ENCODE measurements at regions not wholly inside any gene's neighbourhood (a gene's known extent, or its start where the extent isn't known, plus 50 kb on each side); places are given as distances from the start of the nearest gene placed in this dataset.

GRCh38 chr11:29183301-29183700 lies 833.5 kb downstream of the KCNA4 start:
- no peak for TF ChIP-seq CTCF (IDR thresholded peaks at IDR 0.05)

GRCh38 chr11:29173660-29174062 lies 843.2 kb downstream of the KCNA4 start:
- Mint-ChIP-seq H3K4me1 (no peaks in the 10 kb centered on the region), H3K4me3 (no peak overlapping the region), H3K9me3 (no peaks in the 10 kb centered on the region), H3K27ac (no peak overlapping the region), H3K36me3 (ENCODE audit: low read depth) (no peaks in the 10 kb centered on the region), H3K27me3 (ENCODE audit: low read depth, poor library complexity) (no peaks in the 10 kb centered on the region)
- no peak for TF ChIP-seq CTCF (IDR thresholded peaks at IDR 0.05)
- no peak for DNase-seq

More at GRCh38 chr11:29183301-29183700, 833.5 kb downstream of the KCNA4 start:
- H3K27me3 Mint-ChIP-seq (ENCODE audit: low read depth, poor library complexity) = peaks cover 11% of the 10 kb centered on the region
- H3K4me3 Mint-ChIP-seq = no peak overlapping the region
- H3K9me3 Mint-ChIP-seq = peaks cover 5% of the 10 kb centered on the region
- DNase-seq = no peak
- H3K36me3 Mint-ChIP-seq (ENCODE audit: low read depth) = no peaks in the 10 kb centered on the region
- no peak overlapping the region for H3K27ac Mint-ChIP-seq
- H3K4me1 Mint-ChIP-seq = no peaks in the 10 kb centered on the region

- no peaks in the 10 kb centered on the region for H3K27me3 Mint-ChIP-seq (ENCODE audit: low read depth, poor library complexity)
- H3K27ac Mint-ChIP-seq = no peak overlapping the region
- TF ChIP-seq CTCF (IDR thresholded peaks at IDR 0.05) = no peak
- no peak overlapping the region for H3K4me3 Mint-ChIP-seq
- H3K9me3 Mint-ChIP-seq = no peaks in the 10 kb centered on the region
- no peaks in the 10 kb centered on the region for H3K36me3 Mint-ChIP-seq (ENCODE audit: low read depth)
- H3K4me1 Mint-ChIP-seq = no peaks in the 10 kb centered on the region
- no peak for DNase-seq
Observed at GRCh38 chr11:29171360-29171950, 845.4 kb downstream of the KCNA4 start.

GRCh38 chr11:29166306-29166705 lies 850.5 kb downstream of the KCNA4 start:
- DNase-seq = no peak
- Mint-ChIP-seq H3K36me3 (ENCODE audit: low read depth) (no peaks in the 10 kb centered on the region), H3K4me3 (no peak overlapping the region), H3K4me1 (no peaks in the 10 kb centered on the region), H3K27ac (no peak overlapping the region), H3K27me3 (ENCODE audit: low read depth, poor library complexity) (no peaks in the 10 kb centered on the region), H3K9me3 (no peaks in the 10 kb centered on the region)
- TF ChIP-seq CTCF (IDR thresholded peaks at IDR 0.05) = no peak

- no peaks in the 10 kb centered on the region for H3K27me3 Mint-ChIP-seq (ENCODE audit: low read depth, poor library complexity)
- no peaks in the 10 kb centered on the region for H3K9me3 Mint-ChIP-seq
- no peak overlapping the region for H3K4me3 Mint-ChIP-seq
- no peak overlapping the region for H3K27ac Mint-ChIP-seq
- H3K4me1 Mint-ChIP-seq = peaks cover 5% of the 10 kb centered on the region
- no peak for TF ChIP-seq CTCF (IDR thresholded peaks at IDR 0.05)
- no peaks in the 10 kb centered on the region for H3K36me3 Mint-ChIP-seq (ENCODE audit: low read depth)
- no peak for DNase-seq
Observed at GRCh38 chr11:29163231-29163630, 853.6 kb downstream of the KCNA4 start.

- DNase-seq = no peak
- no peaks in the 10 kb centered on the region for H3K36me3 Mint-ChIP-seq (ENCODE audit: low read depth)
- H3K9me3 Mint-ChIP-seq = no peaks in the 10 kb centered on the region
- H3K4me3 Mint-ChIP-seq = no peak overlapping the region
- H3K4me1 Mint-ChIP-seq = peaks cover 5% of the 10 kb centered on the region
- H3K27ac Mint-ChIP-seq = no peak overlapping the region
- H3K27me3 Mint-ChIP-seq (ENCODE audit: low read depth, poor library complexity) = no peaks in the 10 kb centered on the region
- TF ChIP-seq CTCF (IDR thresholded peaks at IDR 0.05) = no peak
Observed at GRCh38 chr11:29162491-29162890, 854.3 kb downstream of the KCNA4 start.

Measured in nephron progenitor cell (in vitro differentiated cells).